ENCODE measurements at regions not wholly inside any gene's neighbourhood (a gene's known extent, or its start where the extent isn't known, plus 50 kb on each side); places are given as distances from the start of the nearest gene placed in this dataset.

DNA sequence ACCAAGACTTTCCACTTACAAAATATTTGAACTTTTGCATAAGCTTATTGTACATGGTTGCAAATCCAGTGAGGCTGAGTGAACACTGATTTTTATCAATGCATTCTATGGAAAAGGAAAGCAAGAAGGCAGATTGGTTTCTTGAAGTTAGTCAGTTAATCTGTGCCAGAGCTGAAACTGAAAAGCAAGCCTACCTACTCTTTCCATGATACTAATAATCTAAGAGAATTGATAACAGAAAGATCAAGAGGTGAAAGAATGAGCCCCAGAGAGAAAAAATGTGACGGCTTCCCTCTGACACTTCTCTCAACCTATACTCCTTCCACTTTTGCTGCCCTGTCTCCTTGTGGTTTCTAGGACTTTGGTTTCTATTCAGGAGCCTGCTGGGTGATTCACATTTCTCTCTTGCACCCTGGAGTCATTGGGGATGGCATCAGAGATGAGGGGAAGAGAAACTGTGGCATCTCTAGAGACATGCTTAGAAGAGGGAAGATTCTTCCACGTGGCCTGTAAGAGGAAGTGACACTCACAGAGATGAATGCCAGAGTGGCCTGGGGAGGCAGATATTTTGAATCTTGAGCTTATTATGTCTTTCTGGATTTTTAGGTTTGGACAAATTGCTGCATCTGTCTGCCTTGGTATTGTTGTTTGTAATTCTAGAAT lies 158.6 kb upstream of the RIMS1 start:
- TF ChIP-seq EZH2 (IDR thresholded peaks at IDR 0.05; ENCODE audit: borderline replicate concordance, low read depth, low read length, severe bottlenecking) (no peak), CTCF (IDR thresholded peaks at IDR 0.05; ENCODE audit: borderline replicate concordance, extremely low read depth, low read length, poor library complexity, severe bottlenecking) (no peak)

All from DND-41 (cell line).